ENCODE measurements at regions not wholly inside any gene's neighbourhood (a gene's known extent, or its start where the extent isn't known, plus 50 kb on each side); places are given as distances from the start of the nearest gene placed in this dataset.

DNA sequence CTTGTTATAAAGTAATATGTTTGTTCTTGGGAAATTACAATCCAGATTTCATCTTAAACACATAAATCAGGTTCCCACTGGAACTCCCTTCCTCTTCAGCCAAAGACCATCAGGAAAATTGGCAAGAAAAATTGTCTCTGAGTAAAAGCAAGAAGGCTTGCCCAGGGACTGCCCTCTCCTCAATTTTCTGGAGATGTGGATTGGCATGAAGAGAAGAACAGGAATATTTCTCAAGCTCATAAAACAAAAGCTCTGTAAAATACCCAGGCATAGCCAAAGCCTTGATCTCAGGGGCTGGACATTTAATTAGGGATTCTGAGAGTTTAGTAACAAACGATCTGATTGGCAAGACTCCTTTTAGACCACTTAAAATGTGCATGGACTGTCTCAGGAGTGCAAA lies 223.4 kb downstream of the ZNF608 start:
- TF ChIP-seq, protein P1, sequence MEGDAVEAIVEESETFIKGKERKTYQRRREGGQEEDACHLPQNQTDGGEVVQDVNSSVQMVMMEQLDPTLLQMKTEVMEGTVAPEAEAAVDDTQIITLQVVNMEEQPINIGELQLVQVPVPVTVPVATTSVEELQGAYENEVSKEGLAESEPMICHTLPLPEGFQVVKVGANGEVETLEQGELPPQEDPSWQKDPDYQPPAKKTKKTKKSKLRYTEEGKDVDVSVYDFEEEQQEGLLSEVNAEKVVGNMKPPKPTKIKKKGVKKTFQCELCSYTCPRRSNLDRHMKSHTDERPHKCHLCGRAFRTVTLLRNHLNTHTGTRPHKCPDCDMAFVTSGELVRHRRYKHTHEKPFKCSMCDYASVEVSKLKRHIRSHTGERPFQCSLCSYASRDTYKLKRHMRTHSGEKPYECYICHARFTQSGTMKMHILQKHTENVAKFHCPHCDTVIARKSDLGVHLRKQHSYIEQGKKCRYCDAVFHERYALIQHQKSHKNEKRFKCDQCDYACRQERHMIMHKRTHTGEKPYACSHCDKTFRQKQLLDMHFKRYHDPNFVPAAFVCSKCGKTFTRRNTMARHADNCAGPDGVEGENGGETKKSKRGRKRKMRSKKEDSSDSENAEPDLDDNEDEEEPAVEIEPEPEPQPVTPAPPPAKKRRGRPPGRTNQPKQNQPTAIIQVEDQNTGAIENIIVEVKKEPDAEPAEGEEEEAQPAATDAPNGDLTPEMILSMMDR (conservative IDR thresholded peaks at IDR 0.05; ENCODE audit: low read length) = no peak
- no peak for TF ChIP-seq EZH2phosphoT487 (IDR thresholded peaks at IDR 0.05; ENCODE audit: borderline replicate concordance, low read depth, low read length)
- BruUV-seq (replicated peaks) = no TSS peak
- ChIA-PET CTCF (ENCODE audit: unreplicated experiment) (interaction anchor here (0.9 kb wide), 1 partner anchor 130 kb away, joined by 4 read pairs; no protein-coding TSS in a partner anchor), POLR2A (interaction anchor here (0.5 to 1.5 kb wide), 7 partner anchors 18 to 227 kb away, joined by 3 to 4 read pairs (median 4); no protein-coding TSS in a partner anchor)
- Histone ChIP-seq H3K9me2 (ENCODE audit: insufficient read depth, low read length) (no peaks in the 10 kb centered on the region), H3K4me2 (ENCODE audit: low read length) (no peak overlapping the region), H3K4me3 (ENCODE audit: low read depth, low read length, poor library complexity, severe bottlenecking) (no peak overlapping the region), H3K9me3 (ENCODE audit: low read length) (no peaks in the 10 kb centered on the region), H3K27ac (ENCODE audit: low read depth, low read length, poor library complexity, severe bottlenecking) (no peak overlapping the region), H2AFZ (ENCODE audit: low read length) (no peak overlapping the region), H3K79me2 (ENCODE audit: insufficient read depth, low read depth, low read length) (no peaks in the 10 kb centered on the region), H3K4me1 (ENCODE audit: insufficient read depth, low read length, poor library complexity, severe bottlenecking) (peaks cover 34% of the 10 kb centered on the region), H4K20me1 (ENCODE audit: insufficient read depth, low read length) (no peaks in the 10 kb centered on the region), H3K36me3 (ENCODE audit: insufficient read depth, low read length) (no peaks in the 10 kb centered on the region)
- no peak for DNase-seq (ENCODE audit: low spot score)
- intact Hi-C loops (cut with micrococcal nuclease; ENCODE audit: unreplicated experiment) = loop anchor here (10.0 kb wide), 1 partner anchor 482 kb away; no protein-coding TSS in a partner anchor

GRCh38 chr5:124521461-124522230 lies 224.8 kb downstream of the ZNF608 start:
- no peaks in the 10 kb centered on the region for H3K9me2 ChIP-seq (ENCODE audit: insufficient read depth, low read length)
- POLR2A ChIA-PET = interaction anchor here (0.6 kb wide), 1 partner anchor 83 kb away, joined by 3 read pairs; no protein-coding TSS in a partner anchor

More at GRCh38 chr5:124521461-124522230, 224.8 kb downstream of the ZNF608 start:
- CTCF ChIA-PET (ENCODE audit: unreplicated experiment) = no interaction called here
- Histone ChIP-seq H3K79me2 (ENCODE audit: insufficient read depth, low read depth, low read length) (no peaks in the 10 kb centered on the region), H3K4me1 (ENCODE audit: insufficient read depth, low read length, poor library complexity, severe bottlenecking) (peaks cover 34% of the 10 kb centered on the region), H3K27ac (ENCODE audit: low read depth, low read length, poor library complexity, severe bottlenecking) (no peak overlapping the region), H3K36me3 (ENCODE audit: insufficient read depth, low read length) (no peaks in the 10 kb centered on the region), H3K4me3 (ENCODE audit: low read depth, low read length, poor library complexity, severe bottlenecking) (no peak overlapping the region), H2AFZ (ENCODE audit: low read length) (no peak overlapping the region), H4K20me1 (ENCODE audit: insufficient read depth, low read length) (no peaks in the 10 kb centered on the region), H3K9me3 (ENCODE audit: low read length) (no peaks in the 10 kb centered on the region), H3K4me2 (ENCODE audit: low read length) (no peak overlapping the region)
- DNase-seq (ENCODE audit: low spot score) = no peak
- intact Hi-C loops (cut with micrococcal nuclease; ENCODE audit: unreplicated experiment) = loop anchor here (10.0 kb wide), 1 partner anchor 483 kb away; no protein-coding TSS in a partner anchor
- no TSS peak for BruUV-seq (replicated peaks)
- TF ChIP-seq EZH2phosphoT487 (IDR thresholded peaks at IDR 0.05; ENCODE audit: borderline replicate concordance, low read depth, low read length) = no peak
- TF ChIP-seq, protein P1 (conservative IDR thresholded peaks at IDR 0.05; ENCODE audit: low read length) = no peak
